ENCODE measurements at regions not wholly inside any gene's neighbourhood (a gene's known extent, or its start where the extent isn't known, plus 50 kb on each side); places are given as distances from the start of the nearest gene placed in this dataset.

DNA sequence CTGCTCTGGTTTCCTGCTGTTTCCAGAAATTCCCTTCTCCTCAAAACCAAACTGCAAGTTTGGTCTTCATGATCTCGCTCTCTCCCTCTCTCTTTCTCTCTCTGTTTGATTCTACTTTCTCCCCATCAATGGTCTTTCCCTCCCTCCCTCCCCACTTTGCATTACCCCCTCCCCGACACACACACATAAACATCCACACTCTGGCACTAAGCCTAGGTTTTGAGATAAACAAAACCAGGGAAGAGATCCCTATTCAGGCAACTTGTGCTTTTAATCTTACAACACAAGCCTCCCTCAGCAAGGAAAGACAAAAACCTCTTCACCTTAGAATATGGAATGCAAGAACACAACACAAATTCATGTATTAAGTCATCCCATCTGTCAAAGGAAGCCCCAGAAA is 73.5 kb upstream of the PTPRT start:
- TF ChIP-seq, protein P1, sequence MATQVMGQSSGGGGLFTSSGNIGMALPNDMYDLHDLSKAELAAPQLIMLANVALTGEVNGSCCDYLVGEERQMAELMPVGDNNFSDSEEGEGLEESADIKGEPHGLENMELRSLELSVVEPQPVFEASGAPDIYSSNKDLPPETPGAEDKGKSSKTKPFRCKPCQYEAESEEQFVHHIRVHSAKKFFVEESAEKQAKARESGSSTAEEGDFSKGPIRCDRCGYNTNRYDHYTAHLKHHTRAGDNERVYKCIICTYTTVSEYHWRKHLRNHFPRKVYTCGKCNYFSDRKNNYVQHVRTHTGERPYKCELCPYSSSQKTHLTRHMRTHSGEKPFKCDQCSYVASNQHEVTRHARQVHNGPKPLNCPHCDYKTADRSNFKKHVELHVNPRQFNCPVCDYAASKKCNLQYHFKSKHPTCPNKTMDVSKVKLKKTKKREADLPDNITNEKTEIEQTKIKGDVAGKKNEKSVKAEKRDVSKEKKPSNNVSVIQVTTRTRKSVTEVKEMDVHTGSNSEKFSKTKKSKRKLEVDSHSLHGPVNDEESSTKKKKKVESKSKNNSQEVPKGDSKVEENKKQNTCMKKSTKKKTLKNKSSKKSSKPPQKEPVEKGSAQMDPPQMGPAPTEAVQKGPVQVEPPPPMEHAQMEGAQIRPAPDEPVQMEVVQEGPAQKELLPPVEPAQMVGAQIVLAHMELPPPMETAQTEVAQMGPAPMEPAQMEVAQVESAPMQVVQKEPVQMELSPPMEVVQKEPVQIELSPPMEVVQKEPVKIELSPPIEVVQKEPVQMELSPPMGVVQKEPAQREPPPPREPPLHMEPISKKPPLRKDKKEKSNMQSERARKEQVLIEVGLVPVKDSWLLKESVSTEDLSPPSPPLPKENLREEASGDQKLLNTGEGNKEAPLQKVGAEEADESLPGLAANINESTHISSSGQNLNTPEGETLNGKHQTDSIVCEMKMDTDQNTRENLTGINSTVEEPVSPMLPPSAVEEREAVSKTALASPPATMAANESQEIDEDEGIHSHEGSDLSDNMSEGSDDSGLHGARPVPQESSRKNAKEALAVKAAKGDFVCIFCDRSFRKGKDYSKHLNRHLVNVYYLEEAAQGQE (IDR thresholded peaks at IDR 0.05; ENCODE audit: insufficient read depth in 1 of 2, low read depth in 2 of 2, low read length in 2 of 2), result no peak
- TF ChIP-seq POLR2AphosphoS5 (IDR thresholded peaks at IDR 0.05; ENCODE audit: low read depth, low read length), result no peak
- no peak for TF ChIP-seq SIN3A (IDR thresholded peaks at IDR 0.05; ENCODE audit: borderline replicate concordance, insufficient read depth, low read length)
- TF ChIP-seq TAF1 (IDR thresholded peaks at IDR 0.05; ENCODE audit: borderline replicate concordance, insufficient read depth, low read length), result no peak
- TF ChIP-seq FOXP2 (optimal IDR thresholded peaks at IDR 0.05; ENCODE audit: borderline replicate concordance, extremely low read depth, extremely low read length, insufficient read depth), result no peak

DNA sequence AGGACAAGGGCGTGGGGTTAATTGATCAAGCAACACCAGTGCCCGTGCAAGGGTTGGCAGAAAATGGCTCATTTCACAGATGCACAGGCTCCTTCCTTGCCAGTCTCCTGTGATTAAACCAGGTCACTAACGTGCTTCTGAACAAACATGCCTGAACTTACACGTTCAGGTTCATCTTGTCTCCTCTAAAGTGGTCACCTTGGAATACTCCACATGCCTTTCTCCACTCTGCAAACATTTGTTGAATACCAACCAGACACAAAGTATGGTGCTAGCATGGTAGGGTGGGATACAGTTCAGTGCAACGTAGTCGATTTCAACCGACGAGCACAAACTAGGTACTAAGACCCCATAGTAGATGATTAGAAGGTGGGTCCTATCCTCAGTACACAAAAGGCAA is 72.6 kb upstream of the PTPRT start:
- TF ChIP-seq, protein P1 (IDR thresholded peaks at IDR 0.05; ENCODE audit: insufficient read depth in 1 of 2, low read depth in 2 of 2, low read length in 2 of 2), result no peak
- TF ChIP-seq TAF1 (IDR thresholded peaks at IDR 0.05; ENCODE audit: borderline replicate concordance, insufficient read depth, low read length), result no peak

DNA sequence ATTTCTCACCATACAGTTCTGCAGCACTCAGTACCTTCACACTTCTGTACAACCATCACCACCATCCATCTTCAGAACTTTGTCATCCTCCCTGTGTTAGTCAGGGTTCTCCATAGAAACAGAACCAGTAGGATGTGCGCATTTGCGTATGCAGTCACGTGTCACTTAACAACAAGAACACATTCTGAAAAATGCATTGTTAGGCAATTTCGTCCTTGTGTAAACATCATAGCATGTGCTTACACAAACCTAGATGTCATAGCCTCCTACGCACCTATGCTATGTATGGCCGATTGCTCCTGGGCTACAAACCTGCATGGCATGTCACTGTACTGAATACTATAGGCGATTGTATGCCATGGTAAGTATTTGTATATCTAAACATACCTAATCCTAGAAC is 66.2 kb upstream of the PTPRT start:
- TF ChIP-seq POLR2AphosphoS5 (IDR thresholded peaks at IDR 0.05; ENCODE audit: low read depth, low read length), result no peak
- TF ChIP-seq, protein P1 (IDR thresholded peaks at IDR 0.05; ENCODE audit: insufficient read depth in 1 of 2, low read depth in 2 of 2, low read length in 2 of 2), result no peak
- no peak for TF ChIP-seq TAF1 (IDR thresholded peaks at IDR 0.05; ENCODE audit: borderline replicate concordance, insufficient read depth, low read length)
- no peak for TF ChIP-seq SIN3A (IDR thresholded peaks at IDR 0.05; ENCODE audit: borderline replicate concordance, insufficient read depth, low read length)
- no peak for TF ChIP-seq FOXP2 (optimal IDR thresholded peaks at IDR 0.05; ENCODE audit: borderline replicate concordance, extremely low read depth, extremely low read length, insufficient read depth)

DNA sequence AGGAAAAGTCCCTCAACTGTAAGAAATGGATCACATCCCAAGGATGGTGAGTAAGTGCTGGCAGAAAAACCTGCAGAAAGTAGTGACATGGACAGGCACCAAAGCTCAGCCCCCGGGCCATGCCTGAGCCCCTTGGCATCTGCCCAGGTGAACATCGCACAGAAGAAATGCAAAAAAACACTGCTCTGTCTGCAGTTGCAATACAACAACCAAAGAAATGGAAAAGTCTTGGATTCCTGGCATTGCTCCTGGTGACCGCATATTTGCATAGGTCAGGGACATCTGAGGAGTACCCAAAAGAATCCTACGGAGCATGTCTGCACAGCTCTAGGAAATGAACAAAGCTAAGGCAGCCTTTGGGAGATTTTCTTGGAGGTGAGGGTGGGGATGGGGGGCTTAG is 63.1 kb upstream of the PTPRT start:
- no peak for TF ChIP-seq SIN3A (IDR thresholded peaks at IDR 0.05; ENCODE audit: borderline replicate concordance, insufficient read depth, low read length)
- no peak for TF ChIP-seq FOXP2 (optimal IDR thresholded peaks at IDR 0.05; ENCODE audit: borderline replicate concordance, extremely low read depth, extremely low read length, insufficient read depth)
- TF ChIP-seq, protein P1 (IDR thresholded peaks at IDR 0.05; ENCODE audit: insufficient read depth in 1 of 2, low read depth in 2 of 2, low read length in 2 of 2), result no peak
- TF ChIP-seq TAF1 (IDR thresholded peaks at IDR 0.05; ENCODE audit: borderline replicate concordance, insufficient read depth, low read length), result no peak
- TF ChIP-seq POLR2AphosphoS5 (IDR thresholded peaks at IDR 0.05; ENCODE audit: low read depth, low read length), result no peak

DNA sequence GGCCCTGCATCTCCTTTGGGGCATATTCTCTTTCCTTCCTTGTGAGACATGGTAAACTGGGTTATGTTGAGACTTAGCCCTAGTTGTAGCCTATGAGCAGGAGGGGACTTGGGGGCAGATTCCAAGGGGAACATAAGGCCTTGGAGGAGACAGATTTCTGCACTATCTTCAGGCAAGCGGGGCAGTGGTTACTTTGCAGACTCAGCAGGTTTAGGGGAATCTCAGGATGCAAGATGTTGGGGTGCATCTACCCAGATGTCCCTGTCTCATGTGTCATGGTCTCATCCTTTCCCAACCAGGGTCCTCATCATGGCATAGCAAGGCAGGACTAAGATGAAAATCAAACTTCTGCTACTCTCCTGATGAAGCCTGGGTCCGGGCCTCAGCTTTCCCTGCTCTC is 58.6 kb upstream of the PTPRT start:
- TF ChIP-seq POLR2AphosphoS5 (IDR thresholded peaks at IDR 0.05; ENCODE audit: low read depth, low read length) (no peak), SIN3A (IDR thresholded peaks at IDR 0.05; ENCODE audit: borderline replicate concordance, insufficient read depth, low read length) (no peak), TAF1 (IDR thresholded peaks at IDR 0.05; ENCODE audit: borderline replicate concordance, insufficient read depth, low read length) (no peak), FOXP2 (optimal IDR thresholded peaks at IDR 0.05; ENCODE audit: borderline replicate concordance, extremely low read depth, extremely low read length, insufficient read depth) (no peak)
- TF ChIP-seq, protein P1 (IDR thresholded peaks at IDR 0.05; ENCODE audit: insufficient read depth in 1 of 2, low read depth in 2 of 2, low read length in 2 of 2), result no peak

Data from PFSK-1 (cell line).